ENCODE measurements at regions not wholly inside any gene's neighbourhood (a gene's known extent, or its start where the extent isn't known, plus 50 kb on each side); places are given as distances from the start of the nearest gene placed in this dataset.
A peak's percentile ranks its signal among the peaks of the same experiment; 100 is the strongest.

DNA sequence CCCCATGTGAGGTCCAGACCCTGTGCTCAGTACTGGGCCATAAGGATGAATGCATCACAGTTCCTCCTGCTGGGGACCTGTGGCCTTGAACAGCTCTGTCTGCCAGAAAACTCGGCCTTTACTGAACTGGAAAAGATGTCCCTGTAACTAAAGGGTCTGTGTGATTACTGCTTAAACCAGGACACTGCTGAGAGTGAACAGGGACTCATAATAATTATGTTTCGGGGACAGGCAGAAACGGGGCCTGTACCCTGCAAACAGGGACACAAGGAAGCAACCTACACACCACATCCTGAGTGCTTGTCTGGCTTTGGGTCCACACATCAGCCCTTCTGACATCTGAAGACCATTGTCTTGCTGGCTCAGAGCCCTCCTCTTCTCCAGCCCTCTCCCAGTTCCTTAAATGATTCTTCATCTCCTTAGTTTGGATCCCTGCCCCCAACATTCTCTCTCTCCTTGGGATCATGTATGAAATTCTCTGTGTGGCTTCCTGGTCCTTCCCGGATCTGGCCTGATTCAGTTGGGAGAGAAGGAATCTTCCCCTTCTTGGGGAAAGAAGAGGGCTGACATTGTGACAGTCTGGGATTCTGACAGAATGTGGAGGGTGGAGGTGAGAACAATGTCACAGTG lies 248.0 kb downstream of the MYCN start:
- TF ChIP-seq, protein P1, sequence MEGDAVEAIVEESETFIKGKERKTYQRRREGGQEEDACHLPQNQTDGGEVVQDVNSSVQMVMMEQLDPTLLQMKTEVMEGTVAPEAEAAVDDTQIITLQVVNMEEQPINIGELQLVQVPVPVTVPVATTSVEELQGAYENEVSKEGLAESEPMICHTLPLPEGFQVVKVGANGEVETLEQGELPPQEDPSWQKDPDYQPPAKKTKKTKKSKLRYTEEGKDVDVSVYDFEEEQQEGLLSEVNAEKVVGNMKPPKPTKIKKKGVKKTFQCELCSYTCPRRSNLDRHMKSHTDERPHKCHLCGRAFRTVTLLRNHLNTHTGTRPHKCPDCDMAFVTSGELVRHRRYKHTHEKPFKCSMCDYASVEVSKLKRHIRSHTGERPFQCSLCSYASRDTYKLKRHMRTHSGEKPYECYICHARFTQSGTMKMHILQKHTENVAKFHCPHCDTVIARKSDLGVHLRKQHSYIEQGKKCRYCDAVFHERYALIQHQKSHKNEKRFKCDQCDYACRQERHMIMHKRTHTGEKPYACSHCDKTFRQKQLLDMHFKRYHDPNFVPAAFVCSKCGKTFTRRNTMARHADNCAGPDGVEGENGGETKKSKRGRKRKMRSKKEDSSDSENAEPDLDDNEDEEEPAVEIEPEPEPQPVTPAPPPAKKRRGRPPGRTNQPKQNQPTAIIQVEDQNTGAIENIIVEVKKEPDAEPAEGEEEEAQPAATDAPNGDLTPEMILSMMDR (IDR thresholded peaks at IDR 0.05; ENCODE audit: poor library complexity, severe bottlenecking): no peak
- TF ChIP-seq MXI1 (conservative IDR thresholded peaks at IDR 0.05; ENCODE audit: poor library complexity, severe bottlenecking) (no peak), TAF1 (IDR thresholded peaks at IDR 0.05; ENCODE audit: low read depth) (no peak), POLR2AphosphoS5 (IDR thresholded peaks at IDR 0.05) (no peak), EZH2 (IDR thresholded peaks at IDR 0.05; ENCODE audit: borderline replicate concordance, insufficient read depth, low read length, poor library complexity, severe bottlenecking) (no peak), REST (IDR thresholded peaks at IDR 0.05; ENCODE audit: borderline replicate concordance) (peak; percentile 67), EP300 (conservative IDR thresholded peaks at IDR 0.05; ENCODE audit: poor library complexity, severe bottlenecking) (no peak), RAD21 (conservative IDR thresholded peaks at IDR 0.05) (no peak), SMC3 (conservative IDR thresholded peaks at IDR 0.05; ENCODE audit: poor library complexity) (no peak)
